ENCODE measurements at regions not wholly inside any gene's neighbourhood (a gene's known extent, or its start where the extent isn't known, plus 50 kb on each side); places are given as distances from the start of the nearest gene placed in this dataset.

GRCh38 chr13:64556376-64556775, 2673.8 kb downstream of the PCDH9 start:
- Histone ChIP-seq H3T11ph (ENCODE audit: low read length) (no peak overlapping the region), H3K27me3 (ENCODE audit: insufficient read depth, low read length) (no peaks in the 10 kb centered on the region), H2BK12ac (ENCODE audit: insufficient read length, low read depth, low read length) (no peak overlapping the region), H4K91ac (ENCODE audit: insufficient read length, low read depth, low read length) (no peak overlapping the region), H3K4ac (ENCODE audit: low read depth, low read length) (no peak overlapping the region), H3K9ac (ENCODE audit: extremely low read depth, insufficient read length, low read length) (no peak overlapping the region), H3K9me3 (ENCODE audit: control insufficient read depth, low read depth, low read length) (no peaks in the 10 kb centered on the region), H2AFZ (ENCODE audit: low read length) (no peak overlapping the region), H3K79me1 (ENCODE audit: insufficient read depth, low read depth, low read length, poor library complexity, severe bottlenecking) (no peaks in the 10 kb centered on the region), H2BK120ac (ENCODE audit: low read depth, low read length, poor library complexity, severe bottlenecking) (no peak overlapping the region), H2BK20ac (ENCODE audit: low read depth, low read length, poor library complexity, severe bottlenecking) (no peak overlapping the region), H2BK5ac (ENCODE audit: insufficient read length, low read length) (no peak overlapping the region), H3K18ac (ENCODE audit: insufficient read length, low read depth, low read length) (no peak overlapping the region), H3K79me2 (ENCODE audit: insufficient read depth, low read length) (no peaks in the 10 kb centered on the region), H3K27ac (ENCODE audit: insufficient read length, low read depth, low read length) (no peak overlapping the region), H3K14ac (ENCODE audit: insufficient read depth, low read length) (no peak overlapping the region), H2AK5ac (ENCODE audit: insufficient read length, low read length) (no peak overlapping the region), H2BK15ac (ENCODE audit: low read depth, low read length) (no peak overlapping the region), H4K8ac (replicated peaks; ENCODE audit: insufficient read length, low read depth, low read length) (no peak overlapping the region), H3K23me2 (ENCODE audit: insufficient read length, low read depth, low read length, poor library complexity, severe bottlenecking) (no peaks in the 10 kb centered on the region), H4K5ac (ENCODE audit: insufficient read length, low read depth, low read length) (no peak overlapping the region), H3K4me1 (ENCODE audit: insufficient read depth, low read length) (no peaks in the 10 kb centered on the region), H3K56ac (ENCODE audit: insufficient read length, low read depth, low read length) (no peak overlapping the region), H3K23ac (ENCODE audit: insufficient read length, low read depth, low read length) (no peak overlapping the region), H4K20me1 (ENCODE audit: control insufficient read depth, insufficient read depth, insufficient read length) (no peaks in the 10 kb centered on the region), H3K4me2 (ENCODE audit: insufficient read depth, insufficient read length, low read length) (no peak overlapping the region)
- no CpG with 5 or more reads among the region's 1 CpG for WGBS (ENCODE audit: extremely low coverage, insufficient read length, low lambda C conversion rate)
- no peaks in the 10 kb centered on the region for H3K4me1 Mint-ChIP-seq
- TF ChIP-seq, protein P1, sequence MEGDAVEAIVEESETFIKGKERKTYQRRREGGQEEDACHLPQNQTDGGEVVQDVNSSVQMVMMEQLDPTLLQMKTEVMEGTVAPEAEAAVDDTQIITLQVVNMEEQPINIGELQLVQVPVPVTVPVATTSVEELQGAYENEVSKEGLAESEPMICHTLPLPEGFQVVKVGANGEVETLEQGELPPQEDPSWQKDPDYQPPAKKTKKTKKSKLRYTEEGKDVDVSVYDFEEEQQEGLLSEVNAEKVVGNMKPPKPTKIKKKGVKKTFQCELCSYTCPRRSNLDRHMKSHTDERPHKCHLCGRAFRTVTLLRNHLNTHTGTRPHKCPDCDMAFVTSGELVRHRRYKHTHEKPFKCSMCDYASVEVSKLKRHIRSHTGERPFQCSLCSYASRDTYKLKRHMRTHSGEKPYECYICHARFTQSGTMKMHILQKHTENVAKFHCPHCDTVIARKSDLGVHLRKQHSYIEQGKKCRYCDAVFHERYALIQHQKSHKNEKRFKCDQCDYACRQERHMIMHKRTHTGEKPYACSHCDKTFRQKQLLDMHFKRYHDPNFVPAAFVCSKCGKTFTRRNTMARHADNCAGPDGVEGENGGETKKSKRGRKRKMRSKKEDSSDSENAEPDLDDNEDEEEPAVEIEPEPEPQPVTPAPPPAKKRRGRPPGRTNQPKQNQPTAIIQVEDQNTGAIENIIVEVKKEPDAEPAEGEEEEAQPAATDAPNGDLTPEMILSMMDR (conservative IDR thresholded peaks at IDR 0.05) = no peak
- H3K36me3 Mint-ChIP-seq (ENCODE audit: insufficient read depth in 1 of 3, low read depth in 3 of 3) = no peaks in the 10 kb centered on the region; a peak in 1 of 7 replicates
- no peak overlapping the region for H3K27ac Mint-ChIP-seq
- no peak overlapping the region for H3K4me3 Mint-ChIP-seq
- no peak for DNase-seq
- H3K9me3 Mint-ChIP-seq = no peaks in the 10 kb centered on the region
- H3K27me3 Mint-ChIP-seq (ENCODE audit: low read depth) = no peaks in the 10 kb centered on the region
